ENCODE measurements at regions not wholly inside any gene's neighbourhood (a gene's known extent, or its start where the extent isn't known, plus 50 kb on each side); places are given as distances from the start of the nearest gene placed in this dataset.
"Not testable (repeated sequence)": the region's sequence is repeated elsewhere in the genome, so short reads cannot be mapped to it uniquely, and the experiment has no call there.

GRCh38 chr1:181931873-181932272, 129.6 kb downstream of the ZNF648 start:
- intact Hi-C loops (cut with DNase I; ENCODE audit: low total_unique reads) = no loop called here
- Histone ChIP-seq H3K27ac (no peak overlapping the region), H3K9me3 (no peaks in the 10 kb centered on the region), H3K36me3 (no peaks in the 10 kb centered on the region), H3K4me3 (no peak overlapping the region), H3K4me1 (no peaks in the 10 kb centered on the region), H3K27me3 (replicated peaks in 1 of 7) (peaks cover 0 to 11% (median 0%) of the 10 kb centered on the region in 7 donors)
- WGBS, 5 donors = 72 to 93% (median 78%) methylated on average over 2 of the region's 2 CpGs
- TF ChIP-seq POLR2A (IDR thresholded peaks at IDR 0.05) = no peak
- TF ChIP-seq POLR2AphosphoS5 (IDR thresholded peaks at IDR 0.05) = no peak
- TF ChIP-seq CTCF (IDR thresholded peaks at IDR 0.05 in 8 of 11, conservative IDR thresholded peaks at IDR 0.05 in 3 of 11) = no peak
- DNase-seq = no peak

DNA sequence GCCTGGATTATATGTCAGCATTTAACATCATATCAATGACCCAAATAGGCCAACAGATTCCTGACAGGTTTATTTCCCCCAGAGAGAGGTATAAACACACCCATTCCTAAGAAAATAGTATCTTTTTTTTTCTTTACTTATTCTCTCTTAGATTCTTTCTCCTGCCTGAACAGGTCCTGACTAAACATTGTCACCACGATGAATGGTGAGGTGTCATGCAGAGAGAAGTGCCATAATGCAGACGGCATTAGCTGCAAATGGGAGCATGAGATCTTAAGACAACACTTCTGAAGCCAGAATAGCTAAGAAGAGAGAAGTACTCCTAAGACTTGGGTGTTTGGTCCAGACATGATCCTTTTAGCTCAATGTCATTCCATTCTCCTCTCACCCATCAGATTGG, 131.3 kb downstream of the ZNF648 start:
- no peaks in the 10 kb centered on the region for H3K36me3 ChIP-seq
- H3K27ac ChIP-seq = no peak overlapping the region
- no peaks in the 10 kb centered on the region for H3K9me3 ChIP-seq
- H3K4me3 ChIP-seq = no peak overlapping the region
- peaks cover 0 to 11% (median 0%) of the 10 kb centered on the region in 7 donors for H3K27me3 ChIP-seq (replicated peaks in 1 of 7)
- H3K4me1 ChIP-seq = no peaks in the 10 kb centered on the region
- intact Hi-C loops (cut with DNase I; ENCODE audit: low total_unique reads) = no loop called here
- DNase-seq = no peak
- WGBS, 5 donors = 76 to 90% (median 83%) methylated on average over 2 of the region's 2 CpGs
- TF ChIP-seq CTCF (IDR thresholded peaks at IDR 0.05 in 8 of 11, conservative IDR thresholded peaks at IDR 0.05 in 3 of 11) (no peak), POLR2A (IDR thresholded peaks at IDR 0.05) (no peak), POLR2AphosphoS5 (IDR thresholded peaks at IDR 0.05) (no peak)

DNA sequence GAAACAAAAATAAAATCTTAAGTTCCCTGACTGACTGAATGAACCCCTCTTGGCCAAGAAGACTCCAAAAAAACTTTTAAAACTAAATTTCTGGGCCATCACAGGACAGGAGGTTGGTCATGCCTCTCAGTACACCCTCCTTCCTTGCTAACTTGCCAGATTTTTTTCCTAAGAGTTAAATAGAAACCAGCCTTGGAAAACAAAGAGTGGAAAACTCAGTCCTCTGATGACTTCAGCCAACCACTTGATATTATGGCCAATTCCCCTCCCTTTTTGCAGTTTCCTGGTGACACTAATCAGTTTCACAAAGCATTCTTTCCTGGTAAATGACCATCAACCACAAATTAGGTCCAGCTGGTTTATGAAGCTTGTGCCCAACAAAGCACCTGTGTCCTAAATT, 134.8 kb downstream of the ZNF648 start:
- no peak for DNase-seq
- no peaks in the 10 kb centered on the region for H3K36me3 ChIP-seq
- H3K9me3 ChIP-seq = peaks cover 0 to 5% (median 0%) of the 10 kb centered on the region in 8 donors
- H3K27me3 ChIP-seq (replicated peaks in 1 of 7) = peaks cover 0 to 11% (median 0%) of the 10 kb centered on the region in 7 donors
- H3K4me3 ChIP-seq = no peak overlapping the region
- H3K4me1 ChIP-seq = no peaks in the 10 kb centered on the region
- no peak overlapping the region for H3K27ac ChIP-seq
- intact Hi-C loops (cut with DNase I; ENCODE audit: low total_unique reads) = no loop called here
- TF ChIP-seq POLR2A (IDR thresholded peaks at IDR 0.05) (no peak), CTCF (IDR thresholded peaks at IDR 0.05 in 8 of 11, conservative IDR thresholded peaks at IDR 0.05 in 3 of 11) (no peak), POLR2AphosphoS5 (IDR thresholded peaks at IDR 0.05) (no peak)

- H3K27me3 ChIP-seq (replicated peaks in 1 of 7); intact Hi-C loops (cut with DNase I; ENCODE audit: low total_unique reads); H3K9me3 ChIP-seq; DNase-seq; H3K27ac ChIP-seq; H3K4me1 ChIP-seq; H3K36me3 ChIP-seq; H3K4me3 ChIP-seq: not testable (repeated sequence)
- WGBS, 5 donors = 81 to 96% (median 92%) methylated on average over 2 of the region's 2 CpGs
Observed at GRCh38 chr1:181924034-181924433, 137.5 kb downstream of the ZNF648 start.

DNA sequence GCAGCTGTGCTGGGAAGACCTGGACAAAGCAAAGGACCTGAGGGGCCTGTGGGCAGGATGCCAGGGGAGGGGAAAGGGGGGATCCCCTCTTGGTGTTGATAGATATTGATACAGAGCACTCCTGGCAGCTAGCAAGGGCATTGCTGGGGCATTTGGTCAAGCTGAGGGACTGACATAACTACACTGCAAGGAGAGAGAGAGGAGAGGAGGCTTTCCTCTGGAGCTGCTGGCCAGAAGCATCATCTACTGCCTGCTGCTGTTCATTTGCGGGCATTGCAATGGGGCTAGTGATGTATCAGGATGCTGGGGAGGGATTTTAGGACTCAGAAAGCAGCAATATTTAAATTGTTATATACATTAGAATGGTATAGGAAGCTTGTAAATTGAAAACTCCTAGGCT, 142.0 kb downstream of the ZNF648 start:
- TF ChIP-seq POLR2AphosphoS5 (IDR thresholded peaks at IDR 0.05) = no peak
- TF ChIP-seq CTCF (IDR thresholded peaks at IDR 0.05 in 8 of 11, conservative IDR thresholded peaks at IDR 0.05 in 3 of 11) = no peak
- no peak for TF ChIP-seq POLR2A (IDR thresholded peaks at IDR 0.05)

More for the DNA sequence above, 142.0 kb downstream of the ZNF648 start:
- peaks cover 0 to 5% (median 0%) of the 10 kb centered on the region in 8 donors for H3K9me3 ChIP-seq
- intact Hi-C loops (cut with DNase I; ENCODE audit: low total_unique reads) = no loop called here
- H3K4me3 ChIP-seq = no peak overlapping the region
- H3K36me3 ChIP-seq = no peaks in the 10 kb centered on the region
- H3K27me3 ChIP-seq (replicated peaks in 1 of 7) = peaks cover 0 to 14% (median 0%) of the 10 kb centered on the region in 7 donors
- WGBS, 5 donors = 76 to 93% (median 87%) methylated on average over 1 of the region's 1 CpG
- H3K27ac ChIP-seq = no peak overlapping the region
- no peaks in the 10 kb centered on the region for H3K4me1 ChIP-seq
- no peak for DNase-seq
